ENCODE measurements at regions not wholly inside any gene's neighbourhood (a gene's known extent, or its start where the extent isn't known, plus 50 kb on each side); places are given as distances from the start of the nearest gene placed in this dataset.

DNA sequence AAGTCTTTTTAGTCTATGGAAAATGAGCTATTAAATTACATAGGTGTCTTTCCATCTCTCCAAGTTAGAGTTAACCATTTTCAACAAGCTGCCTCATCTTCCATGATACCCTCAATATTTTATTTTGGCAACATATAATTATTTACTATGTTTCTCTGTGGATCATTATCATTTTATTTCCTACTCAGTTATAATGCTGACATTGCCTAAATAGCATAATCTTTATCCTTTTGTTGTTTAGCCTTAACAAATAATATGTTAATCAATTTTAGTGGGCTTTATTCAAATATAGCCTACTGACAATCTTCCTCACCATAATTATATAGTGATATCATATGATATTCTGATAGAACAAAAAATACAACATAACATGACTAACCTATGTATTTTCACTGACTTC is 1044.8 kb upstream of the FOXG1 start:
- TF ChIP-seq EZH2 (IDR thresholded peaks at IDR 0.05) (no peak), FOXP2 (optimal IDR thresholded peaks at IDR 0.05; ENCODE audit: control extremely low read depth, extremely low read length, insufficient read depth) (no peak)
